GM21528 (cell line): ENCODE measurements at regions not wholly inside any gene's neighbourhood (a gene's known extent, or its start where the extent isn't known, plus 50 kb on each side); places are given as distances from the start of the nearest gene placed in this dataset.

ENCODE experiments used
- ATAC-seq: cut with Tn5 transposase; IDR thresholded peaks from one replicate; pipeline ENCODE4 v1.9.1; 2021; ENCODE audit warnings: mild to moderate bottlenecking, moderate library complexity; ENCODE audit not compliant: unreplicated experiment, low FRiP score

DNA sequence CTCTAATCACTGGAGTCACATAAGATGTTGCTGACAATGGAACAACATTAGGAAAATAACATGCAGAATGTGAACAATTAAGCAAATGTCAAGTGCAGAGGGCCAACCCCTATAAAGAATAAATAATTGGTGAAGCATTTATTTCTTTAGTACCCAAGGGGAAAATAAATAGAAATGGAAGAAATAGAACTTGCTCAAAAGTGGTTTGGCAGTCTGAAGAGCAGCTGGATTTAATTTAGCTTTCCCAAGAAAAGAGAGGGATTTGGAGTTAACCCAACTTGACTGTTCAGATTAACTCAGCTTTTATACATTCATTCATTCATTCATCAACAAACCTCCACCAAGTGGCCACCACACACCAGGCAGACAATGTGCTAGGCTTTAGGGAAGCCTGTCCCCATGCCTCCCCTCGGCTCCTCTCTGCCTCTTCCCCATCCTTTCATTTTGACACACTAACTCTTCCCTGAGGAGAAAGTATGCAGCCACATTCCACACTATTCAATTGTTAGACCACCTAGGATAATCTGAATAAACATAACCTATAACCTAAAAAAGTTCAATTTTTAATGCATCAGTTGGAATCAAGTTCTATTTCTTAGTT is 295.5 kb downstream of the AHR start:
- no peak for ATAC-seq

DNA sequence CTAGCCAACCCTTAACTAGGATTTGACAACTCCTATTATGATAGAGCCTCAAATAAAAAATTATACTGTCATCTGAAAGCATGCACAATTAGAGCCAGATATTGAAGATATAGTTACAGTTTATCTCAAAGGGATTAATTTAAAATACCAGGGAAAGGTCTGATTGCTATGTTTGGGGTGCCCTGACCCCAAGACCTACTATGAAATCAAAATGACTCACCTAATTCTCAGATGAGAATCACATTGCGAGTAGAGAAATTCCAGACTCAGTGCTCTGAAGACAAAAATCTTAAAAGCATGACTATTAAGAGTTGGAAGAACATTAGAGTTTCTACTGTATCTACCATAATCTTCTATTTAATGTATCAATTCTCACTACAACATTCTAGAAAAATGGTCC is 297.1 kb downstream of the AHR start:
- ATAC-seq = no peak

DNA sequence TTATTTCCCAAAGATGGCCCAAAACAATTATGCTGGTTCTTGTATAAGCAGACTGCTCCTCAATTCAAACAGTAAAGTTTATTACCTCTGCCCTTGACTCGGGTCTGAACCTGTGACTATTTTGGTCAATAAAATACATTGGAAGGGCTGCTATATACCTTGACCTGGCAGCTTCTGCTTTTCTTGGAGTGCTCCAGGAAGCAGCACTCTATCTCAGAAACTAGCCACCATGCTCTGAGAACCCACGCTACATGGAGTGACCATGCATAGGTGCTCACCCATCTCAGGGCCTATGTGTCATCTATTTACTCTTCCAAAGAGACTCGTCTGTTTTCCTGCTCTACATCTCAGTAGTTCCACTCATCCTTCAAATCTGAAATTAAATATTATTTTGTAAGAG is 299.9 kb downstream of the AHR start:
- ATAC-seq = no peak

DNA sequence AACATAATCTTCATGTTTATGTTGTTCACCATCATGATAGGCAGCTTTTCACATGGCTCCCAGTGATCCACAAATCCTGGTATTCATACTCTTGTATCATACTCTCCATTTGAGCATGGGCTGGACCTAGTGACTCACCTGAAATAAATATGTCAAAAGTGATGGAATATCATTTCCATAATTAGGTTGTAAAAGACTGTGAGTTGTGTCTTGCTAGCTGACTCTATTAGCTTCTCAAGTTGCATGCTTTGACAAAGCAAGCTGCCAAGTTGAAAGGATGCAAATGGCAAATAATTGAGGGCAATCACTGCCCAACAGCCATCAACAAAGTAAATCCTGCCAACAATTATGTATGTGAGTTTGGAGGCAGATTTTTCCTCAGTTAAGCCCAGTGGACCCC is 300.4 kb downstream of the AHR start:
- no peak for ATAC-seq

DNA sequence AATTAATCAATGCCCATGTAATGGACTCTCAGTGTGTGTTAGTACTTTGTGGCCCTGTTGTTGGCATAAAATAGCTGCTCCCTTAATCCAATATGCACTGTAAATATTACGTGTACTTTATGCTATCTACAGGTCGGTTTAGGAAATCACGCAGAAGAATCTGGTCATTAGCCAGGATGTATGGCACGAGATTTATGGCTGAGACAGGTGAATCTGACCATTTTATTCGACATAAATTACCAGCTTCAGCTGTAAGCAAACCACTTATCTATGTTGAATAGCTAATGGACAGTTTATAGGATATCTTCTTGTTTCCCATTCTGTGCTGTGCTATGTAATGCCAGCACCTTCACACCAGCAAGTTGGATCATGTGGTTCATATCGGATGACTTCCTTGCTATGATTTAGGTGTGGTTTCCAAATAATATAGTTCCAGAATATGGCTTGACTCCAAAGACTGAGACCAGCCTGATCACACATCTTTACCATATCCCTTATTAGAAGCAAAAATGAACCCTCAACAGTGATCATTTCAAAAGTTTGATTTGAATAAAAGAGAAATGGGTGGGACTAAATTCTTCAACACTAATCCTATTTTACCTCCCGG is 301.4 kb downstream of the AHR start:
- no peak for ATAC-seq

DNA sequence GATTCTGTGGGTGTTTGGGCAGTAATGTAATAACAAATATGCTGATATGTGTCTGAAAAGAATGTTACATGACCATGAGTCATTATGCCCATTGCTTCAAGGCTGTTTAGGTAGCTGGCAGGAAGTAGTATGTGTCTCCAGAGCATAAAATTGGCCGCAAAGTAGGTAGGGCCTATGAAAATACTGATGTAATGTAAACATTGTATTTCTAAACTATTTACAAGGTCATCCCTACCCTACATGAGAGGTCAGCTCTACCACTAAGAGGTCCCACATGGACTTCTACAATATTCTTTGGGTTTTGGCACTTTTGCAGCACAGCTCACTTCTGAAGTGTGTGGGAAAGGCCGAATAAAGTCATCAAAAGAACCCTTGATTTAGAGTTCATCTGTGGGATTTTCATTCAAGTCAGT is 301.9 kb downstream of the AHR start:
- ATAC-seq = no peak

DNA sequence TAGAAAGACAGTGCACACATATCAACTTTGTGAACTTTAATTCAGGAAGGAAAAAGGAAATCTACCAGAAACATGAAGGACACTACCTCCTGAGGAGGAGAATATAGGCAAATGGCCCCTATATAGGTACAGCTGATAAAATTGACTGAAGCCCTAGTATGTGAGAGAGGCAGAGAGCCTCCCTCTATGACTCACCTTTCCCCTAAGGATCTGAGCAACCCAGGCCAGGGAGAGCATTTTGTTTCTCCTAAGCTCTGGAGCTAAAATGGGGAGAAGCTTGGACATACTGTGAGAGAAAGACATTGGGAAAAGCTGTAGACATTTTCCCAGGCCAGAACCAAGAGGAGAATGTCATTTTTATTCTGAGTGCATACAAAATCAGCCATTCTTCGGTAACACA is 303.5 kb downstream of the AHR start:
- ATAC-seq = no peak

DNA sequence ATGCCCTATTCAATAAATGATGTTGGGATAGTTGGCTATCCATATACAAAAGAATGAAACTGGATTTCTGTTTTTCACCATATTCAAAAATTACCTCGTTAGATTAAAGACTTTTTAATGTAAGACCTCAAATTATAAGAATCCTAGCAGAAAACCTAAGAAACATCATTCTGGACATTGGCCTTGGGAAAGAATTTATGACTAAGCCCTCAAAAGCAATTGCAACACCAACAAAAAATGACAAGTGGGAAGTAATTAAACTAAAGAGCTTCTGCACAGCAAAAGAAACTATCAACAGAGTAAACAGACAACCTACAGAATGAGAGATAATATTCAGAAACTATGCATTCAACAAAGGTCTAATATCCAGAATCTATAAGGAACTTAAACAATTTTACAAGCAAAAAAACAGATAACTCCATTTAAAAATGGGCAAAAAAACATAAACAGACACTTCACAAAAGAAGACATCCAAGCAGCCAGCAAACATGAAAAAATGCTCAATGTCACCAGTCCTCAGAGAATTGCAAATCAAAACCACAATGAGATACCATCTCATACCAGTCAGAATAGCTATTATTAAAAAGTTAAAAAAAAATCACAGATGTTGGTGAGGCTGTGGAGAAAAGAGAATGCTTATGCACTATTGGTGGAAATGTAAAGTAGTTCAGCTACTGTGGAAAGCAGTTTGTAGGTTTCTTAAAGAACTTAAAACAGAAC is 309.8 kb downstream of the AHR start:
- ATAC-seq = no peak

DNA sequence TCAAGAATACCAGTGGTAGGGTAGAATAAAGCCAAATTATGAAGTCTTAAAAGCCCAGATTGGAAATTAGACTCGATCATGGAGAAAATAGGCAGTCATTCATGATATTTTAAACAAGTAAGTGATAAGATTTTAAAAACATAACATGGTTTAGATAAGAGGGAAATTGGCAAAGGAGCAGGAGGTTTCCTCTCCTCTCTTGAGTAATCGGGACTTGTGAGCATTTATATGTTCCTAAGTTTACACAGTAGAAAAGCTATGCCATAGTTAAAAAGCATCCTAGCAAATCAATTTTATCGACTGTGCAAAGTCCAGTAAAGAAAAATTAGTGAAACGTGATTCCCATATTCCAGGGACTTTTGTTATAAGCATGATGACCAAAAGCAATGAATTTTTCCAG is 313.2 kb downstream of the AHR start:
- ATAC-seq = no peak

DNA sequence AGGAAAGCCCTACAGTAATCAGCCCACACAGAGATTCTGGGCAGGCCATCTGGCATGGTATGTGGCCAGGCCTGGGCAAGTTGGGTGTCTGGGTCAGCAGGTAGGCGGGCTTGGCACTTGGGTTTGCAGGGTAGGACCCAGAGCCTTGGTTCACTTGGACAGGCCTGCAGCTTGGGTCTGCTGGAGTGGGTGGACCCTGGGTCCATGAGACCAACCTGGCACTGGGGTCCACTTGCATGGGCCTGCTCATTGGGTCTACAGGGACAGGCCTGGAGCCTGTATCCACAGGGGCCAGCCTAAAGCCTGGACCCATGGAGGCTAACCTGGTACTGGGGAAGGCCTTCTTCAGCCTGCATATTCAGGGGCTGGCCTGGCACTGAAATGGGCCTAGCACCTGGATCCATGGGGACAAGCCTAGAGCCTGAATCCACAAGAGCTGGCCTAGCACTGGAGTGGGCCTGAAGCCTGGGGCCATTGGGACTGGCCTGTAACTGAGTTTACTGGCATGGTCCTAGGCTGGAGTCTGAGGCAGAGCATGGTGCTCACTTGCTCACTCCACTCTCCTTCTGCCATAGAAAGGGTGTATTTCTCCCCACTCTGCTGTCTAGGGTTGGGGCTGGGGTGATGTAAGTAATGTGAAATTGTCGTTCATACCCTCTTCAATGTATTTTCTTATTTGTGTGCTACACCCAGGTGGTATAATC is 315.0 kb downstream of the AHR start:
- no peak for ATAC-seq

DNA sequence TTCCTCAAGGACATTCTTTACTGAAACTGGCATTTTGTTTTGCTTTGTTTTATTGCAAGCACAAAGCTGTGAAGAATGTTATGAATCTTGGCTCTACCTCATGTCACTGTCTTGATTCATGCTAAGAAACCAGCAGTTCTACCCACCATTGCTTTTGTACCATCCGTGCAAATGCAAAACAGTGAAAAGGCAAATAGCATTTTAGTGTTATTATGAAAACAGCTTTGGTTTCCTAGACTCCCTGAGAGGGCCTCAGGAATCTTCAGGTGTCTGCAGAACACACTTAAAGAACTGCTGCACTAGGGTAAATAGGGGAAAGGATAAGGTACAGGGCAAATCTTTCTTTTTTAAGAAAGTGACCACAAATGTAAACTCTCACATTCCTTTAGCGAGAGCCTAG is 318.9 kb downstream of the AHR start:
- no peak for ATAC-seq

DNA sequence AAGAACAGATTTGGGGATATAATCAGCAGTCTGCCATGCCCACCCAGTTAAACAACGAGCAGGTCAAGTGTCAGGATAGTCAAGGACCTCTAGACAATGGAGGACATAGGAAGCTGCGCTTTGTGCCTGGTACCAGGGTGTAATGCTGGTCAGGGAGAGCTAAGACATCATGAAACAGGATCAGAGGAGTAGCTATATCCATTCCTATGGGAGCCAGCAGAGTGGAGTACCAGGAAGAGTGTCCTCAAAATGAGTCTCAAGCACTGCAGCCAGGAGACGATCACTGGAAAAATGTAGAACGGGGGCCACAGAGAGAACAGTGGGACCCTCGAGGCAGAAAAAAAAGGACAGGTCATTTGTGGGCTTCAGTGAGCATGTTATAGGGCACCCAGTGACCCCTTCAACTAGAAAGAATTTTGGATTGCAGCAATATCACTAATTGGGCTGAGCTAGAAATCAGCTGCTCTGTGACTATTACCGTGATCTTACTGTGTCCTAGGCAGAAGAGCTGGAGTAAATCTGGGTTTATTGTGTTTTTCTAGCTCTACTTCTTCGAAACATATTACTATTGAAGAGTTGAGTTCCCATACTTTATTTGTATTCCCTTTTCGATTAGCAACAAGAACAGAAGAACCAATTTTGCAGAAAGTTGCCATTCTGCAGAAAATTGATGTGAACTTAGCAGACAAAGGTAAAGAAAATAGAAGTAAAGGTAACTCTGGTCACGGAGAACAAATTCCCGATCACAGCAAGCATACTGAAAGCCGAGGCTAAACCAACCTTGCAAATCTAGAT is 319.6 kb downstream of the AHR start:
- no peak for ATAC-seq

DNA sequence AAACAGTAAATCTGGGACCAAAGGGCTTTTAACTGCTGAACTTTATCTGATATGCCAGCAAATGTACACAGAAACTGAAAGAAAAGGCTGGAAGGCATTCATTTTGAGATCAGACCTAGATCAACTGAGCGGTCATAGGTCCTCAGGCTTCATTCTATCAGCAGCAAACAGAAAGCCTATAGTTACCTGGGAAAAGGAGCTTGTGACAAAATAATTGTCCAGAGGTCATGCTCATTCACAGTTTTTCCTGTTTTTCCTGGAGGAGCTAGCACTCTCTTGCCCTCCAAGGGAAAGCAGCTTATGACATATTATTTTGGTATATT is 320.2 kb downstream of the AHR start:
- no peak for ATAC-seq

DNA sequence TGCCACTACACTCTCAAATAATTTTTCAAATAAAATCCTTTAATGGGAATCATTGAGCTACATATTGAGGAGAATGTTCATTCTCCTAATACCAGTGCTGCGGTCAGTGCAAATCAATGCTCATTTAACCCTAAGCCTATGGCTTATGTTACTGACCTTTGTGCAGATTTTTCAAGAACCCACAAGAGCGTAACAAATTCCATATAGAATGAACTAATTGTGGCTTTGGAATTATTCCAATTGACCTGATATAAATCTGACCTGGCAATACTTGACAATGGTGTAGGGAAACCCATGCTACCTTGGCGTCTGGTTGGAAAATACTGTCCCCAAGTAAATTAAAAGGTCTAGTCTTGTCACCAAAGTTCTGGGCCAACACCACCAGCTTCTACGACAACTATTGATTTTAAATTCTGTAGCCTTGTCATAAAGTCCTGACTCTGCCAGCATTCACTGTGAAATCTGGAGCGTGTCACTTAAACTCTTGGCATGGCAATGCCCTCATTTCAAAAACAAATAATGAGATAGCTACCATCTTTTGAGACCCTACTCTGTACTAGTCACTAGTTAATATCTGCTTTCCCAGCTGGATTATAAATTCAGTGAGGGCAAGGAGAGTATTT is 320.9 kb downstream of the AHR start:
- no peak for ATAC-seq

DNA sequence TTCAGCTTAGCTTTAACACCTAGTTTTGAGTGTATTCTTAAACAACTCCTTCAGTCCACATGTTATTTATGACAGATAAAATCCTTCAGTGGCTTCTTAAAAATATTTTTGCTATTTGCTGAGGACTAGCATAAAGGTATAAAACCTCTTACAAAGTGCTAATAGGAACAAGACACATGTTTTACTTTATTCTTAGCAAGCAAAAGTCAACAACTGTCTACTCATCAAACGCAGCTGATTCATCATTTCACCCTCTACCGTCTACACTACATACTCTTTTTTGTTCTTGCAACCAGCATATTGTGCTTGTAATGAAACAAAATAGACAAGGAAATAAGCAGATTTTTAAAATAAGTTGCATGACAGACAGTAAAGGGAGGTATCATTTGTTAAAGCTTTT is 319.7 kb downstream of the SNX13 start:
- no peak for ATAC-seq

DNA sequence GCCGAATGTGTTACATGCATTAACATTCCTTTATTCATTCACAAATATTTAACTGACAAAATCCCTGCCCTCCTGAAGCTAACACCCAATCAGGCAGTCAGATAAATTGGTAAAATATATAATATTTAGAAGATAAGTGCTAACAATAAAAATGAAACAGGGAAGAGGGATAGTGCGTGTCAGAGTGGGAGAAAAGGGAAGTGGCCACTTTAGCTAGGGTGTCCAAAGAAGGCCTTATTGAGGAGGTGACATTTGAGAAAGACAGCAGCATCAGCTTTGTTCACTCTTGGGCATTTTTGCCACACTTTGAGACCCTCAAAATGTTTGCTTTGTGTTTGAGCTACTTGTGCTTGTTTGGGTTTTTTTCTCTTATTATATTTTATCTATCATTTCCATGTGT is 317.8 kb downstream of the SNX13 start:
- ATAC-seq = no peak

DNA sequence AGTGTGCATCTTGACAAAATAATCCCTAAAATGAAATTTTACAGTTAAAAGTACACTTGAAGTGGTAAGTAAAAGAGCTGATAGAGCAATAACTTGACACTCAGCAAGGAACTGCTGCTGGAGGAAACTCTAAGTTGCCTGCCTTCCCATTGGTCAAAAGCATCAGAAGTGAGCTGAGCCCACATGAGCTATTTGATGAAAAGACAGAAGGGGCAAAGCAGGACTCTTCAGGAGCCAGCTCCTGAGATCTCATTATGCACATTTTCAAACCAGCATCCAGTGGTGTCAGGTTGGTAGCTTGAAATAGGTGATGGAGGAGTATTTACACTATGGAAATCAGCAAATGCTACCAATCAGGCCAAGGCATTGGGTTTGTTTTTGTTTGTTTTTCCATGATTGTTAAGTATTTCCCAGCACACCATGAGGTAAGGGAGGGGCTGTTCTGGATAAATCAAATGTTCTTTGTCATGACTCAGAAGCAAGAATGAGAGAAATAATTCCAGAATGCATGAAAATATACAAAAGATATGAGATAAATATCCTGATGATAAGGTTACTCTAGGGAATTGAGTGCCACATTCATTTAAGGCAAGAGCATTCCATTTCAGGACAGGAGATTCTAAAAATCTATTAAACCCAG is 316.6 kb downstream of the SNX13 start:
- no peak for ATAC-seq

DNA sequence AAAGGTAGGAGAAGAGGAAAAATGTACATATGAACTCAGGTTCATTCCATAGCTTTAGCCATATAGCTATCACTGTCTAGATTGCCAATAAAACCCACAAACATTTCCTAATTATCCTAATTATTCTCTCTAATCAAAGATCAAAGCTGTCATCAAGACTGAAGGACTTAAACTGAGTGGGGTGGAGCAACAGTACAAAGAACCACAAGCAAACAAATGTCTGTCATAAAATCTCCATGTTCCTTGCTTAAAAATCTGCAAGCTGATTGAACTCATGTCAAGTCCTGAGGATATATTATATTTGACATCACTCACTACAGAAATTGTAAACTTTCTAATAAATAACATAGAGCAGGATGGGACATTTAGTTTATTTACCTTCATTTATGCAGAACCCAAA is 315.9 kb downstream of the SNX13 start:
- ATAC-seq = no peak

DNA sequence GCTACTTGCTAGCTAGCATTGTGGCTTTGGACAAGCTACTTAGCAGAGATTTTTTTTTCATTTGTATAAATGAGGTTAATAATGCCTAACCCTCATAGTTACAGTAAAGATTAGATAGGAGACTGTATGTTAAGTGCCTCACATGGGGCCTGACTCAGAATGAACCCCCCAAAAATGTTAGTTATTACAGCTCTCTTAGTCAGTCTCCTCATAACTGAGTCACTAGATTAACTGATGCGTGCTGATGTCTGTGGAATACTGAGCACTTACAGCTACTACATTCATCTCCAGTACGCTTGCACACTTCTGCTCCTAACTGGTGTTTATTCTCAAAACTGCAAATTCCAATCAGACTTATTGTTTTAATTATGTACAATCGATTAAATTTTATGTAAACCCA is 315.3 kb downstream of the SNX13 start:
- ATAC-seq = no peak

DNA sequence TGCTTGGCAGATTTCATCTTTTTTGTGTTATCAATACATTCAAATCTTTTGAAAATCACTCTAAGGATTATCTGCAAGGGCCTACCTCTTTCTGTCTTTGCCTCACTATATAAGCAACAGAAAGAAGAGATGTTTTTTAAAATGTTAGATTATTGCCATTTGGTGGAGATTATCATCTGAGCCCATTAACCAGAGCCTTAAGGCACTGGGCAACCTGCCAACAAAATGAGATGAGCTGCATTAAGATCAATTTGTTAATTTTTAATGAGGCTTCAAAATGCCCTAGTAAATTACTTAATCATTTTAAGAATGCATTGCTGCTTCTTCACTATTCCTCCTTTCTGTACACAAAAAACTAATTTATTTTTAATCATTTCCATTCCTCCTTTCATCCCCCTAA is 314.1 kb downstream of the SNX13 start:
- ATAC-seq = no peak
